ENCODE measurements at regions not wholly inside any gene's neighbourhood (a gene's known extent, or its start where the extent isn't known, plus 50 kb on each side); places are given as distances from the start of the nearest gene placed in this dataset.

GRCh38 chr2:185208261-185208660, 530.3 kb upstream of the FSIP2 start:
- TF ChIP-seq CTCF (IDR thresholded peaks at IDR 0.05; ENCODE audit: insufficient read depth, low read length, poor library complexity, severe bottlenecking) = peak; percentile 67
- Histone ChIP-seq H3K4me3 (ENCODE audit: low read depth, low read length) (no peak overlapping the region), H3K27me3 (ENCODE audit: control insufficient read depth, insufficient read depth, low read length) (no peaks in the 10 kb centered on the region), H3K36me3 (ENCODE audit: control insufficient read depth, insufficient read depth, low read length) (no peaks in the 10 kb centered on the region)
- no peak for DNase-seq (ENCODE audit: low read depth)

- Histone ChIP-seq H3K36me3 (ENCODE audit: control insufficient read depth, insufficient read depth, low read length) (no peaks in the 10 kb centered on the region), H3K27me3 (ENCODE audit: control insufficient read depth, insufficient read depth, low read length) (no peaks in the 10 kb centered on the region), H3K4me3 (ENCODE audit: low read depth, low read length) (no peak overlapping the region)
- no peak for TF ChIP-seq CTCF (IDR thresholded peaks at IDR 0.05; ENCODE audit: insufficient read depth, low read length, poor library complexity, severe bottlenecking)
- DNase-seq (ENCODE audit: low read depth) = no peak
Observed at GRCh38 chr2:185215497-185215896, 523.1 kb upstream of the FSIP2 start.

- no peaks in the 10 kb centered on the region for H3K27me3 ChIP-seq (ENCODE audit: control insufficient read depth, insufficient read depth, low read length)
- DNase-seq (ENCODE audit: low read depth) = peak; percentile 21
- TF ChIP-seq CTCF (IDR thresholded peaks at IDR 0.05; ENCODE audit: insufficient read depth, low read length, poor library complexity, severe bottlenecking) = no peak
- H3K36me3 ChIP-seq (ENCODE audit: control insufficient read depth, insufficient read depth, low read length) = no peaks in the 10 kb centered on the region
- H3K4me3 ChIP-seq (ENCODE audit: low read depth, low read length) = no peak overlapping the region
Observed at GRCh38 chr2:185219981-185220380, 518.6 kb upstream of the FSIP2 start.

GRCh38 chr2:185222311-185222710, 516.3 kb upstream of the FSIP2 start:
- DNase-seq (ENCODE audit: low read depth) = no peak
- Histone ChIP-seq H3K4me3 (ENCODE audit: low read depth, low read length) (no peak overlapping the region), H3K36me3 (ENCODE audit: control insufficient read depth, insufficient read depth, low read length) (no peaks in the 10 kb centered on the region), H3K27me3 (ENCODE audit: control insufficient read depth, insufficient read depth, low read length) (no peaks in the 10 kb centered on the region)
- TF ChIP-seq CTCF (IDR thresholded peaks at IDR 0.05; ENCODE audit: insufficient read depth, low read length, poor library complexity, severe bottlenecking) = no peak

GRCh38 chr2:185227391-185227790, 511.2 kb upstream of the FSIP2 start:
- Histone ChIP-seq H3K27me3 (ENCODE audit: control insufficient read depth, insufficient read depth, low read length) (no peaks in the 10 kb centered on the region), H3K4me3 (ENCODE audit: low read depth, low read length) (no peak overlapping the region), H3K36me3 (ENCODE audit: control insufficient read depth, insufficient read depth, low read length) (no peaks in the 10 kb centered on the region)
- TF ChIP-seq CTCF (IDR thresholded peaks at IDR 0.05; ENCODE audit: insufficient read depth, low read length, poor library complexity, severe bottlenecking) = no peak
- no peak for DNase-seq (ENCODE audit: low read depth)

- no peak for DNase-seq (ENCODE audit: low read depth)
- no peaks in the 10 kb centered on the region for H3K36me3 ChIP-seq (ENCODE audit: control insufficient read depth, insufficient read depth, low read length)
- H3K4me3 ChIP-seq (ENCODE audit: low read depth, low read length) = no peak overlapping the region
- no peaks in the 10 kb centered on the region for H3K27me3 ChIP-seq (ENCODE audit: control insufficient read depth, insufficient read depth, low read length)
- TF ChIP-seq CTCF (IDR thresholded peaks at IDR 0.05; ENCODE audit: insufficient read depth, low read length, poor library complexity, severe bottlenecking) = no peak
Observed at GRCh38 chr2:185239491-185239890, 499.1 kb upstream of the FSIP2 start.

All from kidney epithelial cell (primary cell).